Keratinocyte (primary cell): ENCODE measurements at regions not wholly inside any gene's neighbourhood (a gene's known extent, or its start where the extent isn't known, plus 50 kb on each side); places are given as distances from the start of the nearest gene placed in this dataset.

Experiments used
- EZH2 ChIP-seq: IDR thresholded peaks from one replicate; pipeline ENCODE4 v1.6.1; 2012; ENCODE audit warnings: inconsistent platforms, mild to moderate bottlenecking, low read length, moderate library complexity
- TF ChIP-seq, protein P1 (sequence below), 3 experiments: IDR thresholded peaks in 1 of 3; conservative IDR thresholded peaks in 1 of 3; optimal IDR thresholded peaks in 1 of 3; 2 replicates in 2 of 3; 3 replicates in 1 of 3; pipeline versions ENCODE3 to v1.5.1; 2011; ENCODE audit warnings: low read length in 3 of 3, mild to moderate bottlenecking in 3 of 3, moderate library complexity in 2 of 3, control low read depth in 1 of 3, inconsistent platforms in 1 of 3; ENCODE audit not compliant: insufficient read depth in 2 of 3; ENCODE audit errors: extremely low read depth in 1 of 3

DNA sequence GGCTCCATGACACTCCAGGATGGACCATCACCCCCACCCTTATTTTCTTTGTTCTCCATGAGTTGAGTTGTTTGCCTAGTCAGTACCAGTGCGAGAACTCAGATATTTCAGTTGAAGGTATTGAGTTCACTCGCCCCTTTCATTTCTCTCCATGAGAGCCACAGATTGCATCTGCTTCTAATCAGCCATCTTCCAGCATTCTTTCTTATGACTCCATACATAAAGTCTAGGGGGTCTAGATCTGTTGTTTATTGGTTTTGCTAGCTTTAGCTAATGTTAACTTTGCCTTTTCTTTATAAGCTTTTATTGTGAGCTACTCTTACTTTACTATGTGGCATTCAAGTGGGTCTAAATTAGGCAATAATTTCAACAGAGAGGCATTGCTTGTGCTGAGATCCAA lies 71.6 kb upstream of the PDC start:
- TF ChIP-seq, protein P1, sequence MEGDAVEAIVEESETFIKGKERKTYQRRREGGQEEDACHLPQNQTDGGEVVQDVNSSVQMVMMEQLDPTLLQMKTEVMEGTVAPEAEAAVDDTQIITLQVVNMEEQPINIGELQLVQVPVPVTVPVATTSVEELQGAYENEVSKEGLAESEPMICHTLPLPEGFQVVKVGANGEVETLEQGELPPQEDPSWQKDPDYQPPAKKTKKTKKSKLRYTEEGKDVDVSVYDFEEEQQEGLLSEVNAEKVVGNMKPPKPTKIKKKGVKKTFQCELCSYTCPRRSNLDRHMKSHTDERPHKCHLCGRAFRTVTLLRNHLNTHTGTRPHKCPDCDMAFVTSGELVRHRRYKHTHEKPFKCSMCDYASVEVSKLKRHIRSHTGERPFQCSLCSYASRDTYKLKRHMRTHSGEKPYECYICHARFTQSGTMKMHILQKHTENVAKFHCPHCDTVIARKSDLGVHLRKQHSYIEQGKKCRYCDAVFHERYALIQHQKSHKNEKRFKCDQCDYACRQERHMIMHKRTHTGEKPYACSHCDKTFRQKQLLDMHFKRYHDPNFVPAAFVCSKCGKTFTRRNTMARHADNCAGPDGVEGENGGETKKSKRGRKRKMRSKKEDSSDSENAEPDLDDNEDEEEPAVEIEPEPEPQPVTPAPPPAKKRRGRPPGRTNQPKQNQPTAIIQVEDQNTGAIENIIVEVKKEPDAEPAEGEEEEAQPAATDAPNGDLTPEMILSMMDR (optimal IDR thresholded peaks at IDR 0.05 in 1 of 3, IDR thresholded peaks at IDR 0.05 in 1 of 3, conservative IDR thresholded peaks at IDR 0.05 in 1 of 3; ENCODE audit: extremely low read depth in 1 of 3, insufficient read depth in 2 of 3, low read length in 3 of 3) = no peak
- TF ChIP-seq EZH2 = no peak
